HG02571 (cell line): ENCODE measurements at regions not wholly inside any gene's neighbourhood (a gene's known extent, or its start where the extent isn't known, plus 50 kb on each side); places are given as distances from the start of the nearest gene placed in this dataset.
"Not testable (repeated sequence)": the region's sequence is repeated elsewhere in the genome, so short reads cannot be mapped to it uniquely, and the experiment has no call there.

Experiments
- ATAC-seq: cut with Tn5 transposase; IDR thresholded peaks from one replicate; pipeline ENCODE4 v1.9.1; 2021; ENCODE audit warnings: mild to moderate bottlenecking, moderate library complexity; ENCODE audit not compliant: unreplicated experiment

DNA sequence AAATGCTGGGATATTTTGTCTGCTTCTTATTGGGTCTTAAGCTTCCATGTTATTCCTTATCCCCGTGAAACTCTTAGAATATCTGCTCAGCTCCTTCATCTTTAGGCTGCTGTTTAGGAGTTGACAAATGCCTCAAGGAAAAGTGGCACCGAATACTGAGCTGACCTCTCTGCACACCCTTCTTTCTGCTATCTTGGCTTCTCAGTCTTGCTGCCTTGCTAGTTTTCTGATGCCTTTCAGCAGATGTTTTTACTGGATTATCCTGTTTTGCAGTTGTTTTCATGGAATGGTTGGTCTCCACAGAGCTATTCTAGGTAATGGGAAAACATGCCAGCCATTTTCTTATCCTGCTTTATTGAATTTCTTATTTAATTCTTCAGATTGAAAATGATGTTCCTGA is 86.3 kb downstream of the GYPE start:
- no peak for ATAC-seq

DNA sequence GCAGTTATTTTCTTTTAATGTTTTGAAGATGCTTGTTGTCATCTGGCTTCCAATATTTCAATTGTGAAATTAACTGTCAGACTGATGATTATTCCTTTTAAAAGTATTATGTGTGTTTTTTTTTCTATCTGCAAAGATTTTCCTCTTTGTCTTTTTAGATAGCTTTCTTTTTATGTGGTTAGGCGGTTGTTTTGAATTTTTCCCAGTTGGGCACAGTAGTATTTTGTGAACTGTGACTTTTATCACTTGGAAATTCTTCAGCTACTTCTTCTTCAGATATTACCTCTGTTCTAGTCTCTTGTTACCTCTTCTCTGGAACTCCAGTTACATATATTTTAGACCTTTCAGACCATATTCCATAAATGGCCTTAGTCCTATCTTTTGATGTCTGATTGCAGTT is 87.5 kb downstream of the GYPE start:
- not testable (repeated sequence) for ATAC-seq

DNA sequence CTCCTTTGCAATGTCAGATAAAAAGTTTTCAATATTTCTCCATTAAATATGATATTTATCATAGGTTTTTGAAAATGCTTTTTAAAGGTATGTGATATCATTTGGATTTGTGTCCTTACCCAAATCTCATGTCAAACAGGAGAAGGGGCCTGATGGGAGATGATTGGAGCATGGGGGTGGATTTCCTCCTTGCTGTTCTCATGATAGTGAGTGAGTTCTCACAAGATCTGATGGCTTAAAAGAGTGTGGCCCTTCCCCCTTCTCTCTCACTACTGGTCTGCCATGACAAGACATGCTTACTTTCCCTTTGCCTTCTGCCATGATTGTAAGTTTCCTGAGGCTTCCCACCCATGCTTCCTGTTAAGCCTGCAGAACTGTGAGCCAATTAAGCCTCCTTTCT is 90.0 kb downstream of the GYPE start:
- ATAC-seq, result not testable (repeated sequence)

DNA sequence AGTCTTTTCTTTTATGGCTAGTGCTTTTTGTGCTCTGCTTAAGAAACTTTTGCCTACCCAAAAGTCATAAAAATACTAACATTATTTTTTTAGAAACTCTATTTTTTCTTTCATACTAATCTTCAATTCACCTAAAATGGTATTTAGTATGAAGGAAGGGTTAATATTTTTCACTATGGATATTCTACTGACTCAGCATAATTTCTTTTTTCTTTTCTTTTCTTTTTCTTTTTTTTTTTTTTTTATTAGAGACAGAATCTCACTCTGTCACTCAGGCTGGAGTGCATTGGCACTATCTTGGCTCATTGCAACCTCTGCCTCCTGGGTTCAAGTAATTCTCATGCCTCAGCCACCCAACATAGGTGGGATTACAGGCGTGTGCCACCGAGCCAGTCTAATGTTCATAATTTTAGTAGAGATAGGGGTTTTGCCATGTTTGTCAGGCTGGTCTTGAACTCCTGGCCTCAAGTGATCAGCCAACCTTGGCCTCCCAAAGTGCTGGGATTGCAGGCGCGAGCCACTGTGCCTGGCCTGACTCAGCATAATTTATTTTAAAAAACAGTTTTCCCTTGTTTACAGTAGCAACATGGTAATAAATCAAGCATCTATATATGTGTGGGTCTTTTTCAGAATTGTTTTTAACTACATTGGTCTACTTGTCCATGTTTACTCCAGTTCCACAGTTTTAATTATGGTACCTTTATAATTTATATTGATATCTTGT is 91.8 kb downstream of the GYPE start:
- not testable (repeated sequence) for ATAC-seq

DNA sequence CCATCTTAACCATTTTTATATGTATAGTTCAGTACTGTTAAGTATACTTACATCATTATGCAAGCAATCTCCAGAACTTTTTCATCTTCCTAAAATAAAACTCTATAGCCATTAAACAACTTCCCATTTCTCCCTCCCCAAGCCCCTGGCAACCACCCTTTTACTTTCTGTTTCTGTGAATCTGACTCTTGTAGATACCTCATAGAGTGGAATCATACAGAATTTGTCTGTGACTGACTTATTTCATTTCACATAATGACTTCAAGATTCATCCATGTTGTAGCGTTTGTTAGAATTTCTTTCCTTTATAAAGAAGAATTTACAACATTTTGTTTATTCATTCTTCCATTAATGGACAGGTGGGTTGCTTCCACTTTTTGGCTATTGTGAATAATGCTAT is 91.2 kb upstream of the FREM3 start:
- not testable (repeated sequence) for ATAC-seq

DNA sequence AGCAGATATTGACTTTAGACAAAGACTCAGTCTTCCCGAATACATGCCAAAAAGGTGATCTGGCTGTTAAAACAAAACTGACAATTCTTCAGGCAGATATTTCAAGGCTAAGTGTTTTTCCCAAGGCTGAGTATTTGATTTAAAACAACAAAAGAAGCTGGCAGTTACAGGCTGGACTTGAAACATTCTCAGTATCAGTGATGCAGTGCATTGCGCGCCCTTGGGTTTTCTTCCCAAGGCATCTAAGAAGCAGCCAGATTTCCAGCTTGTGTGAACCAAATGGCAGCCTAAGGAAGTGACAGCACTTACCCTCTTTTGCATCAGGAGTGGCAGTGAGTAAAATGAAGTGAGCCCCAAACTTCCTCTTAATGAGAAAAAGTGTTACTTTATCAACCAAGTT is 90.0 kb upstream of the FREM3 start:
- ATAC-seq, result not testable (repeated sequence)

DNA sequence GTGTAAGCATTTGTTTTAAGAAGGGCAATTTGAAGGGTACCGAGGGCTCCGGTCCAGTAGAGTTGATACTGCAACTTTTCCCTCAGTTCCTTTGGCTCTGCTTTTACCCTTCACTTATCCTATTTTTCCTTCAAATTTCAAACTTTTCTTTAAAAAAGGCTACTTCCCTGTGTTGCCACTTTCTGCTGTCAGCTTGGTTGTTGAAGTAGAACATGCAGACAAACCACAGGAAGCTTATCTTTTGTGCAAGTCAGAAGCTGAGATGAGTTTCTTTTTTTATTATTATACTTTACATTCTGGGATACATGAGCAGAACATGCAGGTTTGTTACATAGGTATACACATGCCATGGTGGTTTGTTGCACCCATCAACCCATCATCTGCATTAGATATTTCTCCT is 89.1 kb upstream of the FREM3 start:
- ATAC-seq, result not testable (repeated sequence)

DNA sequence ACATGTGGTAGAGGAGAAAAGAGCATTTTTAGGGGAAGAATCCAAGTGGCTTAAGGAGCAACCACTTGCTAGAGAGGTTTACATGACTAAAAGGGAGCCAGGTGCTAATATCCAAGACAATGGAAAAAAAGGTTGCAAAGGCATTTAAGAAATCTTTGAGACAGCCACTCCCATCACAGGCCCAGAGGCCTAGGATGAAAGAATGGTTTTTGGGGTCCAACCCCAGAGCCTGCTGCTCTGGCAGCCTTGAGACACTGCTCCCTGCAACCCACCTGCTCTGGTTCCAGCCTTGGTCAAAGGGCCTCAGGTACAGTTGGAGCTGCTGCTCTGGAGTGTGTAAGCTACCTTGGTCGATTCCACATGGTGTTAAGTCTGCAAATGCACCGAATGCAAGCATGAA is 84.1 kb upstream of the FREM3 start:
- ATAC-seq, result no peak

DNA sequence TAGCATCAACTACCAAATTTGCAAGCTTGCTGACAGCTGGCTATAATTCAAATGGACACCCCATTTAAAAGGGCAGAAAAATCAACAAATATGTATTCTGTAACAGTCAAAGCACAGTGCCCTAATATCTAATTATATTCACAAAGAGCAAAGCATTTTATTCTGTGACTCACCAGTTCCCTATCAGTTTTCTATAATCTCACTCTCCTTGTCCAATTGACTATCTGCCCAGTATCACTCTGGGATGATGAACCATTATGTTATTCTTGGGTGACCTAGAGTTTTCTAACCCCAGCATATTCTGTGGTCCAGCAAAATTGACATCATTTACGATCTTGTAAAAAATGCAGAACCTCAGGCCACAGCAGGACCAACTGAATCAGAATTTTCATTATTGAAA is 82.0 kb upstream of the FREM3 start:
- ATAC-seq, result no peak

DNA sequence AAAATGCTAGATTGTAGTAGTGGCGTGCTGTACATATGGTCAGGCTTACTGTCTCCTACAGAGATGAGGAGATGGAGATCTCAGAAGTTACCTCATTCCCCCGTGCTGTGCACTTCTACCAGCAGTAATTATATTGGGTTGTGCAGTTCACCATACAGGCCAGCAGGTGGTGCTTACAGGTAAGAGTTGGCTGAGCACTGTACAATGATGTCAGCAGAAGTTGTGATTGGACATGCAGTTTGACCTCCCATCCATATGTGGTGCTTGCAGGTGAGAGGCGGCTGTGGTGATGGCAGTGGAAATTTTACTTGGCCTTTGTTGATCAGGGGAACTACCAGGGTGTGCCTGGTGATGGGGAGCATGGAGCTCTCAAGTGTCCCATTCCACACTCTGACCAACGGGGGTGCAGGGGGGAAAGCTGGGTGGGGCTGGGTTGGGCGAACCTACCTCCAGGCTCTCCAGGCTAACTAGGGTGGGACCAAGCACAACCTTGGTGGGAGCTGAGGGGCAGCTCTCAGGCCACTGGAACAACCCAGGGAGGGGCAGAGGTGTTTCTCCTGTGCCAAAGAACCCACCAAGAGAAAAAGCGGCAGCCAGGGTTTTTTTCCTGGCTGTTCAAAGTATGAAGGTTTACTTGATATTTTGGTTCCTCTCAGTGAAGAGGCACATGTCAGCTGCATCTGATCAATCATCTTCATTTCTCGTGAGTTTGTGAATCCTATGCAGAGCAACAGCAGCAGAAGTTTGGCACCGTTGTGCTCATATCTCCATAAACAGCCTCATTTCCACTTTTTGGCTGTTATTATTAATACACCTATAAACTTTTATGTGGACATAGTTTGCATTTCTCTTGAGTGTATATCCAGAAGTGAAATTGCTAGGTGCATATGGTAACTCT is 73.8 kb upstream of the FREM3 start:
- peak; percentile 100 for ATAC-seq

DNA sequence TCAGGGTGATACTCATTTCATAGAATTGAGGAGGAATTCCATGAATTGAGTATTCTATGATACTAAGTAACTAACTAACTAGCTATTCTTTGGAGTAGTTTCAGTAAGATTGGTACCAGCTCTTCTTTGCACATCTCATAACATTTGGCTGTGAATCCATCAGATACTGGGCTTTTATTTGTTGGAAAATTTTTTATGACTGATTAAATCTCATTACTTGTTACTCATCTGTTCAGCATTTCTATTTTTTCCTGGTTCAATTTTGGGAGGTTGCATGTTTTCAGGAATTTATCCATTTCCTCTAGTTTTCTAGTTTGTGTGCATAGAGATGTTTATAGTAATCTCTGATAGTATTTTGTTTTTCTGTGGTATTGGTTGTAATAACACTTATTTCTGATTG is 70.8 kb upstream of the FREM3 start:
- ATAC-seq, result no peak

DNA sequence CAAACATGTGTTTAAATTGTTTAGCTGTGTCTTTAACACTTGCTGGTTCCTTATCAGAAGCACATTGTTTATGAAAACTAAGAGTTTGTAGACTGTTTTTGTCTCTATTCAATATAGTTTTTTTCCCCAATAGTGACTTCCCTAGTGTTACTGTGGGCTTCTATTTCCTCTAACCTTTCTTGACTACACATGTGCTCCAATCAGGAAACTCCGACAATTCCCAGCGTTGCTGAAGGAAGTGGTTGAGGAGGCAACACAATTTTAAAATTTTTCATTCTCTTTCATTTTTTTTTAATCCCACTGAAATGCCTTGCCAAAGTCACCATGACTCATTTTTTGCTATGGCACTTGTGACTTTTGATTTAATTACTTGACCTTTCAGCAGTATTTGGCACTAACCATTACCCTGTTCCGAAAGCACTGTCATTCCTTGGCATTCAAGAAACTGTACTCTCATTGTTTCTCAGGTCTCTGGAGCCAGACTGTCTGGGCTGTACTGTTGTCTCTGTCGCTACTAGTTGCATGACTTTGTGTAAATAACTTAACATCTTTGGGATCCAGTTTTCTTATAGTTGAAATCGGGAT is 67.6 kb upstream of the FREM3 start:
- ATAC-seq, result no peak

DNA sequence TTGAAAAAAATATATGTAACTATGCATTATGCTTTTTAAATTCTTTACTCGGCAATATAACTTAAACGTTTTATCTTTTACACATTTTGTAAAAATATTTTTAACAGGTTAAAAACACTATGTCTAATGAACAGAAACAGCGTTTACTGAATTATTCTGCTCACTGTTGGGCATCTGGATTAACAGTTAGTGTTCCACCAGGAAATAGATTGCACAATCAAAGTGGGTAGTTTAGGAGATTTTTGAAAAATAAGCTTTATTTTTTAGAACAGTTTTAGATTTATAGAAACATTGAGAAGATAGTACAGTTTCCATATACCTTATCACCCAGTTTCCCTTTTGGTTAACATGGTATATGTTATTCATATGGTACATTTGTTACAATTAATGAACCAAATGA is 63.1 kb upstream of the FREM3 start:
- no peak for ATAC-seq

DNA sequence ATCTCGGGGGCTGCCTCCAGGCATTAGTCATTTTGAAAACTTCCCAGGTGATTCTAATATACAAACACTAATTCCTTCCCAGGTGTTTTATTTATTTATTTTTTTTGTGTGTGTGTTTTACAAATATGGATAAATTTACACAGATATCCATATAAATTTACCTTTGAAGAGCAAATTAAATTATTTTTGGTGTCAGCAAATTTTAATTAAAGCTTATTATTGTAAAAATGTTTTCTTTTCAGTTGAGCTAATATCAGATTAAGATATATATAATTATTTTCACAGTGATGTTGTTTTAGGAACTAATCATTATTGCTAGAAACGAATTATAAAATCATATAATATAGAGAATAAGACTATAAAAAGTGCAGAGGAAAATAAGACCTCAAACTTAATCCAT is 62.0 kb upstream of the FREM3 start:
- no peak for ATAC-seq
